K562 (cell line): ENCODE measurements at regions not wholly inside any gene's neighbourhood (a gene's known extent, or its start where the extent isn't known, plus 50 kb on each side); places are given as distances from the start of the nearest gene placed in this dataset.

Experiments used
- ATAC-seq: fragments of 200-7000 bp; cut with Tn5 transposase; 3 replicates; pipeline ENCODE4 v1.9.1; 2020; ENCODE audit warnings: moderate library complexity
- BruUV-seq: library from RNA; stranded (reverse); fragments of 400-500 nt; replicated peaks from 2 replicates; lab custom pipeline; 2021; lab: Mats Ljungman, UMichigan
- CTCF ChIA-PET: fragments of 300-600 bp; formaldehyde crosslinking; extraction: SDS; loops from one replicate; lab custom pipeline; 2021; ENCODE audit warnings: low intra/inter-chr PET ratio; lab: Yijun Ruan, JAX
- POLR2A ChIA-PET: fragments of 300-600, 350-650 bp; sonication (Branson Sonifier 250); formaldehyde crosslinking; extraction: SDS; loops from one replicate; lab custom pipeline; 2021; ENCODE audit warnings: antibody characterized with exemption, inconsistent platforms; lab: Yijun Ruan, JAX
- DNase-seq, 4 experiments: peaks; one replicate each; pipeline versions ENCODE4 v3.0.0 to v3.0.0-alpha.2; 2011 to 2018; ENCODE audit warnings: low spot score in 3 of 4, mixed read lengths in 3 of 4; ENCODE audit errors: extremely low read depth in 1 of 4
- FAIRE-seq: peaks from 2 replicates; lab custom pipeline; 2011; peaks lifted over from hg19 to GRCh38; lab: Jason Lieb, UNC
- H2AFZ ChIP-seq: 2 replicates; pipeline ENCODE4 v1.6.0; 2011; ENCODE audit warnings: low read depth, low read length, control low read depth, inconsistent platforms
- H3K27ac ChIP-seq: fragments of 200-600 bp; 3 replicates; pipeline ENCODE4 v1.8.0; 2011; ENCODE audit warnings: low read depth, mild to moderate bottlenecking, control low read depth, inconsistent platforms, low read length, moderate library complexity, mixed read lengths; ENCODE audit errors: extremely low read depth
- H3K27me3 ChIP-seq, 2 experiments: fragments of 300-600 bp in 1 of 2; 2 replicates in 1 of 2; 3 replicates in 1 of 2; pipeline versions ENCODE4 v1.6.0 to v1.8.0; 2011; ENCODE audit warnings: inconsistent platforms in 2 of 2, low read length in 2 of 2, mild to moderate bottlenecking in 1 of 2, mixed read lengths in 1 of 2, moderate library complexity in 1 of 2; ENCODE audit not compliant: control insufficient read depth in 2 of 2, insufficient read depth in 2 of 2
- H3K36me3 ChIP-seq: fragments of 300-600 bp; 3 replicates; pipeline ENCODE4 v1.8.0; 2011; ENCODE audit warnings: mild to moderate bottlenecking, low read length, inconsistent platforms; ENCODE audit not compliant: control insufficient read depth, insufficient read depth
- H3K4me1 ChIP-seq, 2 experiments: fragments of 200-600 bp in 1 of 2; replicated peaks in 1 of 2; 2 replicates in 1 of 2; 3 replicates in 1 of 2; pipeline versions ENCODE4 v1.5.1 to v1.8.0; 2011; ENCODE audit warnings: inconsistent platforms in 2 of 2, low read length in 2 of 2, mild to moderate bottlenecking in 1 of 2, mixed read lengths in 1 of 2, moderate library complexity in 1 of 2; ENCODE audit not compliant: control insufficient read depth in 2 of 2, insufficient read depth in 2 of 2
- H3K4me2 ChIP-seq: 2 replicates; pipeline ENCODE4 v1.6.1; 2011; ENCODE audit warnings: low read length, control low read depth, inconsistent platforms, mixed read lengths; ENCODE audit not compliant: insufficient read depth
- H3K4me3 ChIP-seq: fragments of 200-600 bp; sonication (generic), shearing (Covaris generic); 2 replicates; pipeline ENCODE4 v1.5.1; 2016; ENCODE audit warnings: control low read depth, inconsistent platforms
- H3K79me2 ChIP-seq: fragments of 200-600 bp; 3 replicates; pipeline ENCODE4 v1.8.0; 2011; ENCODE audit warnings: low read length, inconsistent platforms; ENCODE audit not compliant: control insufficient read depth, insufficient read depth
- H3K9ac ChIP-seq, 2 experiments: 2 replicates each; pipeline versions ENCODE4 v1.6.0 to v1.6.1; 2011; ENCODE audit warnings: low read depth in 2 of 2, low read length in 2 of 2, control low read depth in 1 of 2, inconsistent platforms in 1 of 2, mild to moderate bottlenecking in 1 of 2, mixed read lengths in 1 of 2; ENCODE audit not compliant: insufficient read depth in 1 of 2
- H3K9me1 ChIP-seq: one replicate; pipeline ENCODE4 v1.6.0; 2011; ENCODE audit warnings: inconsistent platforms, mild to moderate bottlenecking, low read length, moderate library complexity; ENCODE audit not compliant: control insufficient read depth, insufficient read depth
- H3K9me3 ChIP-seq: replicated peaks from 2 replicates; pipeline ENCODE4 v1.5.1; 2011; ENCODE audit warnings: low read depth, low read length, inconsistent platforms; ENCODE audit not compliant: control insufficient read depth, insufficient read depth
- H4K20me1 ChIP-seq: replicated peaks from 2 replicates; pipeline ENCODE4 v1.6.1; 2011; ENCODE audit warnings: low read length, inconsistent platforms, mixed read lengths; ENCODE audit not compliant: control insufficient read depth, insufficient read depth
- CHD2 ChIP-seq: IDR thresholded peaks from 2 replicates; pipeline ENCODE4 v1.6.1; 2011; ENCODE audit warnings: low read depth, low read length
- CREBBP ChIP-seq: IDR thresholded peaks from one replicate; pipeline ENCODE4 v1.6.1; 2012; ENCODE audit warnings: low read depth, mild to moderate bottlenecking, control low read depth, inconsistent platforms, low read length
- EP300 ChIP-seq: IDR thresholded peaks from 2 replicates; pipeline ENCODE4 v1.6.1; 2012; ENCODE audit warnings: low read length, improper control_type of control experiment
- MYC ChIP-seq, 2 experiments: fragments of 250-450 bp in 1 of 2; sonication (Bioruptor Pico) in 1 of 2; IDR thresholded peaks; 2 replicates each; pipeline versions ENCODE4 v1.5.1 to v1.6.1; 2012 to 2021; ENCODE audit warnings: low read depth in 2 of 2, borderline replicate concordance in 1 of 2, improper control_type of control experiment in 1 of 2, low read length in 1 of 2, mild to moderate bottlenecking in 1 of 2, moderate library complexity in 1 of 2
- PRMT5 ChIP-seq: sonication (generic); formaldehyde crosslinking; IDR thresholded peaks from 2 replicates; pipeline ENCODE4 v1.5.0; 2020; ENCODE audit warnings: missing genetic modification reagents
- RBM14 ChIP-seq: fragments of 200-400 bp; formaldehyde crosslinking; IDR thresholded peaks from 2 replicates; pipeline ENCODE4 v1.6.1; 2018; ENCODE audit warnings: low read depth, mild to moderate bottlenecking, low read length, moderate library complexity, borderline replicate concordance; ENCODE audit not compliant: insufficient read depth
- RREB1 ChIP-seq: fragments of 250-450 bp; sonication (Bioruptor Pico); IDR thresholded peaks from 2 replicates; pipeline ENCODE4 v1.4.0; 2020
- SRSF9 ChIP-seq: fragments of 200-400 bp; formaldehyde crosslinking; IDR thresholded peaks from 2 replicates; pipeline ENCODE4 v1.6.1; 2017; ENCODE audit warnings: low read depth, low read length, borderline replicate concordance
- YY1 ChIP-seq, 3 experiments: IDR thresholded peaks; 2 replicates each; pipeline ENCODE4 v1.6.1; 2011; ENCODE audit warnings: low read length in 2 of 3, mild to moderate bottlenecking in 2 of 3, moderate library complexity in 2 of 3, borderline replicate concordance in 1 of 3, control low read depth in 1 of 3, low read depth in 1 of 3; ENCODE audit not compliant: insufficient read depth in 3 of 3, insufficient replicate concordance in 2 of 3, control insufficient read depth in 1 of 3, insufficient read length in 1 of 3; ENCODE audit errors: extremely low read depth in 1 of 3
- ZBTB43 ChIP-seq: sonication (generic); formaldehyde crosslinking; IDR thresholded peaks from 2 replicates; pipeline ENCODE4 v1.8.0; 2023; ENCODE audit warnings: mild to moderate bottlenecking, missing genetic modification reagents
- ZKSCAN3 ChIP-seq: fragments of 250-450 bp; sonication (Bioruptor Pico); IDR thresholded peaks from 2 replicates; pipeline ENCODE4 v1.4.0; 2020
- ZNF280A ChIP-seq: fragments of 450-650 bp; IDR thresholded peaks from 2 replicates; pipeline ENCODE4 v1.6.1; 2018; ENCODE audit warnings: mild to moderate bottlenecking, low read depth; ENCODE audit not compliant: partially characterized antibody
- ZNF282 ChIP-seq: sonication (generic); formaldehyde crosslinking; IDR thresholded peaks from 2 replicates; pipeline ENCODE4 v1.8.1; 2023; ENCODE audit warnings: missing genetic modification reagents
- WGBS: fragments of 100-300 bp; shearing (Covaris generic); methylation state at CpG from one replicate; pipeline ENCODE4 v1.1.6; 2016; ENCODE audit warnings: low coverage, mixed read lengths; ENCODE audit not compliant: insufficient coverage; ENCODE audit errors: missing lambda C conversion rate; 5-methylcytosine and 5-hydroxymethylcytosine counted together
- in situ Hi-C: fragments of 300-500 bp; cut with MboI; formaldehyde crosslinking; loops from 4 replicates; pipeline ENCODE4 v1.15.0; 2018; ENCODE audit warnings: inconsistent platforms, mixed read lengths
- intact Hi-C: fragments of 100-400 bp; cut with micrococcal nuclease; formaldehyde crosslinking; loops from 2 replicates; pipeline ENCODE4 v1.14.2; 2022

GRCh38 chr4:114205261-114205660 is 225.8 kb upstream of the ARSJ start:
- in situ Hi-C loops (no loop called here), intact Hi-C loops (no loop called here)
- no peak for DNase-seq
- Histone ChIP-seq H3K9me3 (no peaks in the 10 kb centered on the region), H3K4me2 (no peak overlapping the region), H2AFZ (no peak overlapping the region), H3K9me1 (no peaks in the 10 kb centered on the region), H3K9ac (no peak overlapping the region), H4K20me1 (no peaks in the 10 kb centered on the region), H3K27me3 (no peaks in the 10 kb centered on the region), H3K4me1 (no peaks in the 10 kb centered on the region), H3K27ac (no peak overlapping the region), H3K79me2 (no peaks in the 10 kb centered on the region), H3K4me3 (no peak overlapping the region), H3K36me3 (no peaks in the 10 kb centered on the region)
- no peak for ATAC-seq
- no peak for FAIRE-seq
- WGBS: 0% methylated on average over 1 of the region's 1 CpG
- ChIA-PET CTCF (no interaction called here), POLR2A (no interaction called here)
- BruUV-seq: no TSS peak
- TF ChIP-seq SRSF9 (no peak), CHD2 (no peak), CREBBP (no peak), MYC (IDR thresholded peaks at IDR 0.05; ENCODE audit: low read depth, low read length) (no peak), MYC (CRISPR knock-in tag; IDR thresholded peaks at IDR 0.05; ENCODE audit: borderline replicate concordance, low read depth) (no peak), RBM14 (no peak), ZBTB43 (CRISPR knock-in tag) (no peak), ZNF282 (no peak), RREB1 (no peak), ZKSCAN3 (CRISPR knock-in tag) (no peak), ZNF280A (no peak), PRMT5 (CRISPR knock-in tag) (no peak), EP300 (no peak), YY1 (IDR thresholded peaks at IDR 0.05; ENCODE audit: borderline replicate concordance in 1 of 3, control insufficient read depth in 1 of 3, extremely low read depth in 1 of 3, insufficient read depth in 3 of 3, insufficient read length in 1 of 3, insufficient replicate concordance in 2 of 3, low read depth in 1 of 3, low read length in 2 of 3) (no peak)
- TF ChIP-seq, all 486 proteins: peak for 0
